ENCODE measurements at regions not wholly inside any gene's neighbourhood (a gene's known extent, or its start where the extent isn't known, plus 50 kb on each side); places are given as distances from the start of the nearest gene placed in this dataset.

DNA sequence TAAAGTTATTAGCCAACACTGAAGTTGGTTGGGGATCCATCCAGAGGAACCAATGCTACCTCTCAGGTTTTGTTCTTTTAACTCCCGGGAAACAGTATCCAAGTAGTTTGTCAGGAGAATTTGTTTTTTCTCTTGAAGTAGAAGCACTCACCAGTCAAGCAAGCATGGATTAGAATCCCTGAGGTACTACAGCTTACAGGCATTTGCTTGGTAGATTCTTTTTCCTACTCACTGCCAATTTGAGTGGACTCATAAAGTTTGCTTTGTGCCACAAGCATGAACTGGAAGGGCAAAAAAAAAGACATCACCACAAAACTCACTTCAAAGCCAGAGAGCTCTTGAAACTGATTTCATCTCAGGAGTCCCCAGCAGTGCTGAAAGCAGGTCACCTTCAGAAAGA lies 167.4 kb downstream of the MBOAT1 start:
- no peak overlapping the region for H3K4me3 ChIP-seq (ENCODE audit: low read depth, low read length)
- TF ChIP-seq, protein P1, sequence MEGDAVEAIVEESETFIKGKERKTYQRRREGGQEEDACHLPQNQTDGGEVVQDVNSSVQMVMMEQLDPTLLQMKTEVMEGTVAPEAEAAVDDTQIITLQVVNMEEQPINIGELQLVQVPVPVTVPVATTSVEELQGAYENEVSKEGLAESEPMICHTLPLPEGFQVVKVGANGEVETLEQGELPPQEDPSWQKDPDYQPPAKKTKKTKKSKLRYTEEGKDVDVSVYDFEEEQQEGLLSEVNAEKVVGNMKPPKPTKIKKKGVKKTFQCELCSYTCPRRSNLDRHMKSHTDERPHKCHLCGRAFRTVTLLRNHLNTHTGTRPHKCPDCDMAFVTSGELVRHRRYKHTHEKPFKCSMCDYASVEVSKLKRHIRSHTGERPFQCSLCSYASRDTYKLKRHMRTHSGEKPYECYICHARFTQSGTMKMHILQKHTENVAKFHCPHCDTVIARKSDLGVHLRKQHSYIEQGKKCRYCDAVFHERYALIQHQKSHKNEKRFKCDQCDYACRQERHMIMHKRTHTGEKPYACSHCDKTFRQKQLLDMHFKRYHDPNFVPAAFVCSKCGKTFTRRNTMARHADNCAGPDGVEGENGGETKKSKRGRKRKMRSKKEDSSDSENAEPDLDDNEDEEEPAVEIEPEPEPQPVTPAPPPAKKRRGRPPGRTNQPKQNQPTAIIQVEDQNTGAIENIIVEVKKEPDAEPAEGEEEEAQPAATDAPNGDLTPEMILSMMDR (IDR thresholded peaks at IDR 0.05; ENCODE audit: insufficient read depth, low read length, poor library complexity, severe bottlenecking) = no peak

More for the DNA sequence above, 167.4 kb downstream of the MBOAT1 start:
- Histone ChIP-seq H3K36me3 (ENCODE audit: control insufficient read depth, insufficient read depth, low read length) (no peaks in the 10 kb centered on the region), H3K27me3 (ENCODE audit: control insufficient read depth, insufficient read depth, low read length) (no peaks in the 10 kb centered on the region)
- DNase-seq (ENCODE audit: low read depth) = no peak
